ENCODE measurements at regions not wholly inside any gene's neighbourhood (a gene's known extent, or its start where the extent isn't known, plus 50 kb on each side); places are given as distances from the start of the nearest gene placed in this dataset.

- DNase-seq (ENCODE audit: low read depth in 3 of 3) = no peak
These were observed 133.2 kb downstream of the AQP9 start for GRCh38 chr15:58271410-58271809.

- DNase-seq (ENCODE audit: low read depth in 3 of 3) = no peak
These were observed 134.9 kb downstream of the AQP9 start for GRCh38 chr15:58273104-58273503.

GRCh38 chr15:58274885-58275284, 136.7 kb downstream of the AQP9 start:
- no peak for DNase-seq (ENCODE audit: low read depth in 3 of 3)

GRCh38 chr15:58275785-58276184, 137.6 kb downstream of the AQP9 start:
- no peak for DNase-seq (ENCODE audit: low read depth in 3 of 3)

GRCh38 chr15:58276924-58277323, 138.7 kb downstream of the AQP9 start:
- DNase-seq (ENCODE audit: low read depth in 3 of 3) = no peak

- no peak for DNase-seq (ENCODE audit: low read depth in 3 of 3)
These were observed 139.2 kb downstream of the AQP9 start for GRCh38 chr15:58277333-58277732.

GRCh38 chr15:58279106-58279505, 140.9 kb downstream of the AQP9 start:
- DNase-seq (ENCODE audit: low read depth in 3 of 3) = no peak

- no peak for DNase-seq (ENCODE audit: low read depth in 3 of 3)
These were observed 141.5 kb downstream of the AQP9 start for GRCh38 chr15:58279654-58280053.

- DNase-seq (ENCODE audit: low read depth in 3 of 3) = no peak
These were observed 144.0 kb downstream of the AQP9 start for GRCh38 chr15:58282060-58282708.

- no peak for DNase-seq (ENCODE audit: low read depth in 3 of 3)
These were observed 145.1 kb downstream of the AQP9 start for GRCh38 chr15:58283302-58283701.

GRCh38 chr15:58284293-58284692, 146.1 kb downstream of the AQP9 start:
- DNase-seq (ENCODE audit: low read depth in 3 of 3) = no peak

- no peak for DNase-seq (ENCODE audit: low read depth in 3 of 3)
These were observed 146.4 kb upstream of the LIPC start for GRCh38 chr15:58285212-58285920.

- no peak for DNase-seq (ENCODE audit: low read depth in 3 of 3)
These were observed 145.9 kb upstream of the LIPC start for GRCh38 chr15:58285921-58286278.

GRCh38 chr15:58286523-58286922, 145.3 kb upstream of the LIPC start:
- no peak for DNase-seq (ENCODE audit: low read depth in 3 of 3)

- DNase-seq (ENCODE audit: low read depth in 3 of 3) = no peak
These were observed 143.9 kb upstream of the LIPC start for GRCh38 chr15:58287891-58288290.

- DNase-seq (ENCODE audit: low read depth in 3 of 3) = no peak
These were observed 143.2 kb upstream of the LIPC start for GRCh38 chr15:58288592-58288991.

GRCh38 chr15:58291848-58292247, 139.9 kb upstream of the LIPC start:
- DNase-seq (ENCODE audit: low read depth in 3 of 3) = no peak

- no peak for DNase-seq (ENCODE audit: low read depth in 3 of 3)
These were observed 139.0 kb upstream of the LIPC start for GRCh38 chr15:58292751-58293175.

GRCh38 chr15:58293622-58294550, 137.9 kb upstream of the LIPC start:
- DNase-seq (ENCODE audit: low read depth in 3 of 3) = no peak

- no peak for DNase-seq (ENCODE audit: low read depth in 3 of 3)
These were observed 137.0 kb upstream of the LIPC start for GRCh38 chr15:58294681-58295254.

- no peak for DNase-seq (ENCODE audit: low read depth in 3 of 3)
These were observed 136.1 kb upstream of the LIPC start for GRCh38 chr15:58295637-58296215.

GRCh38 chr15:58296276-58296675, 135.5 kb upstream of the LIPC start:
- DNase-seq (ENCODE audit: low read depth in 3 of 3) = no peak

All from stimulated activated CD4-positive, alpha-beta T cell treated with anti-CD3 and anti-CD28 coated beads, TNF-alpha, amount 100 ng/mL, for 24 hours (primary cell).